Left lung (tissue), 4 donors: ENCODE measurements at regions not wholly inside any gene's neighbourhood (a gene's known extent, or its start where the extent isn't known, plus 50 kb on each side); places are given as distances from the start of the nearest gene placed in this dataset.

Experiments
- ATAC-seq: fragments of 200-7000 bp; cut with Tn5 transposase; one replicate; pipeline ENCODE4 v1.9.1; 2020; ENCODE audit warnings: moderate library complexity
- DNase-seq, 4 donors: peaks; one replicate each; pipeline ENCODE4 v3.0.0-alpha.2; 2013 to 2020
- H3K27ac ChIP-seq, 2 donors: fragments of 200-600 bp; sonication (generic) in 1 of 2; one replicate each; pipeline versions ENCODE4 v1.5.0 to v1.8.0; 2020 to 2021
- H3K27me3 ChIP-seq, 2 donors: fragments of 200-600 bp; sonication (generic) in 1 of 2; one replicate each; pipeline versions ENCODE4 v1.5.0 to v1.8.0; 2020 to 2021
- H3K36me3 ChIP-seq, 2 donors: fragments of 200-600 bp; sonication (generic) in 1 of 2; one replicate each; pipeline versions ENCODE4 v1.5.0 to v1.8.0; 2020 to 2021
- H3K4me1 ChIP-seq, 2 donors: fragments of 200-600 bp; one replicate each; pipeline ENCODE4 v1.8.0; 2021
- H3K4me3 ChIP-seq, 2 donors: fragments of 200-600 bp; sonication (generic) in 1 of 2; one replicate each; pipeline versions ENCODE4 v1.5.0 to v1.8.0; 2020 to 2021; ENCODE audit warnings: mild to moderate bottlenecking in 1 of 2
- H3K9me3 ChIP-seq, 2 donors: fragments of 200-600 bp; sonication (generic) in 1 of 2; one replicate each; pipeline versions ENCODE4 v1.5.0 to v1.8.0; 2020 to 2021
- intact Hi-C, 2 donors: fragments of 100-400 bp; cut with DNase I; formaldehyde crosslinking; loops; one replicate each; pipeline versions ENCODE4 v1.11.2 to v1.14.2; 2022
- TF ChIP-seq, protein P1 (sequence below), 2 donors: fragments of 200-600 bp; sonication (generic) in 1 of 2; IDR thresholded peaks; one replicate each; pipeline versions ENCODE4 v1.5.0 to v1.8.0; 2021; ENCODE audit warnings: antibody characterized with exemption in 2 of 2
- donor health status: DM: no; HTN: yes; CAD: no.
- donor health status: DM: no; HTN: no; CAD: no.

DNA sequence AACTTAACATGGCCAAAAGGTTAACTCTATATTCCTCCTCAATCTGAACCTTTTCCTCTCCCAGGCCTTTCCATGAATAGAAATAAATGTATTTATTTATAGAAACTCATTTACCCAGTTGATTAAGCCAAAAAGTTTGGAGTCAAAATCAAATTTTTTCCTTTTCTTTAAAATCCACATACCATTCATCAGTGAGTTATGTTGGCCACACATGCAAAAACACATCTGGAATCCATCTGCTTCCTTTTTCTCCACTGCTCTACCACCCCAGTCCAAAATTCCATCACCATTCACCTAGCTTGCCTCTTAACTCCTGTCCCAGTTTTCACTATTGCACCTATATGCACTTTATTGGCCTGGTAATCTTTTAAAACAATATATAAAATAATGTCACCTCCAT, 62.4 kb upstream of the TMEM200A start:
- H3K4me3 ChIP-seq: no peak overlapping the region
- no peaks in the 10 kb centered on the region for H3K27me3 ChIP-seq
- H3K27ac ChIP-seq: no peak overlapping the region
- no peaks in the 10 kb centered on the region for H3K9me3 ChIP-seq
- DNase-seq (no peak), ATAC-seq (no peak)
- intact Hi-C loops: no loop called here
- no peaks in the 10 kb centered on the region for H3K4me1 ChIP-seq
- no peaks in the 10 kb centered on the region for H3K36me3 ChIP-seq
- TF ChIP-seq, protein P1, sequence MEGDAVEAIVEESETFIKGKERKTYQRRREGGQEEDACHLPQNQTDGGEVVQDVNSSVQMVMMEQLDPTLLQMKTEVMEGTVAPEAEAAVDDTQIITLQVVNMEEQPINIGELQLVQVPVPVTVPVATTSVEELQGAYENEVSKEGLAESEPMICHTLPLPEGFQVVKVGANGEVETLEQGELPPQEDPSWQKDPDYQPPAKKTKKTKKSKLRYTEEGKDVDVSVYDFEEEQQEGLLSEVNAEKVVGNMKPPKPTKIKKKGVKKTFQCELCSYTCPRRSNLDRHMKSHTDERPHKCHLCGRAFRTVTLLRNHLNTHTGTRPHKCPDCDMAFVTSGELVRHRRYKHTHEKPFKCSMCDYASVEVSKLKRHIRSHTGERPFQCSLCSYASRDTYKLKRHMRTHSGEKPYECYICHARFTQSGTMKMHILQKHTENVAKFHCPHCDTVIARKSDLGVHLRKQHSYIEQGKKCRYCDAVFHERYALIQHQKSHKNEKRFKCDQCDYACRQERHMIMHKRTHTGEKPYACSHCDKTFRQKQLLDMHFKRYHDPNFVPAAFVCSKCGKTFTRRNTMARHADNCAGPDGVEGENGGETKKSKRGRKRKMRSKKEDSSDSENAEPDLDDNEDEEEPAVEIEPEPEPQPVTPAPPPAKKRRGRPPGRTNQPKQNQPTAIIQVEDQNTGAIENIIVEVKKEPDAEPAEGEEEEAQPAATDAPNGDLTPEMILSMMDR (IDR thresholded peaks at IDR 0.05): no peak

DNA sequence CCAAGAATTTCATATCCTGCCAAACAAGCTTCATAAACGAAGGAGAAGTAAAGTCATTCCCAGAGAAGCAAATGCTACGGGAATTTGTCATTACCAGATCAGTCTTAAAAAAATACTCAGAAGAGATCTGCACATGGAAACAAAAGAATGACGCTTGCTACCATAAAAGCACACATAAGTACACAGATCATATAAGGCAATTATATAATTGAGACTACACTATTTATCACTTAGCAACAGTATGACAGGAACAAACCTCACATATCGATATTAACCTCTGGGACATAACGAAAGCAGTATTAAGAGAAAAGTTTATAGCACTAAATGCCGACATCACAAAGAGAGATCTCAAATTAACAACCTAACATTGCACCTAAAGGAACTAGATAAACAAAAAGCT, 67.6 kb upstream of the TMEM200A start:
- Histone ChIP-seq H3K27ac (no peak overlapping the region), H3K9me3 (peaks cover 0 to 4% of the 10 kb centered on the region in 2 donors), H3K36me3 (no peaks in the 10 kb centered on the region), H3K27me3 (no peaks in the 10 kb centered on the region), H3K4me3 (no peak overlapping the region), H3K4me1 (no peaks in the 10 kb centered on the region)
- intact Hi-C loops: no loop called here
- TF ChIP-seq, protein P1 (IDR thresholded peaks at IDR 0.05): no peak
- no peak for DNase-seq
- no peak for ATAC-seq

- no peak overlapping the region for H3K4me3 ChIP-seq
- H3K4me1 ChIP-seq: no peaks in the 10 kb centered on the region
- H3K27me3 ChIP-seq: no peaks in the 10 kb centered on the region
- ATAC-seq (no peak), DNase-seq (no peak)
- H3K27ac ChIP-seq: no peak overlapping the region
- peaks cover 0 to 4% of the 10 kb centered on the region in 2 donors for H3K9me3 ChIP-seq
- TF ChIP-seq, protein P1 (IDR thresholded peaks at IDR 0.05): no peak
- intact Hi-C loops: no loop called here
- H3K36me3 ChIP-seq: no peaks in the 10 kb centered on the region
These were observed 69.0 kb upstream of the TMEM200A start for GRCh38 chr6:130296854-130297253.

- intact Hi-C loops: no loop called here
- ATAC-seq: peak; percentile 78
- Histone ChIP-seq H3K27me3 (no peaks in the 10 kb centered on the region), H3K27ac (no peak overlapping the region), H3K4me3 (no peak overlapping the region), H3K36me3 (no peaks in the 10 kb centered on the region), H3K9me3 (peaks cover 0 to 4% of the 10 kb centered on the region in 2 donors), H3K4me1 (no peaks in the 10 kb centered on the region)
- TF ChIP-seq, protein P1 (IDR thresholded peaks at IDR 0.05): peak; percentile 19 to 35
- DNase-seq: peak in 1 of 4 donors; percentile 20
These were observed 71.0 kb upstream of the SAMD3 start for GRCh38 chr6:130293800-130294199.

DNA sequence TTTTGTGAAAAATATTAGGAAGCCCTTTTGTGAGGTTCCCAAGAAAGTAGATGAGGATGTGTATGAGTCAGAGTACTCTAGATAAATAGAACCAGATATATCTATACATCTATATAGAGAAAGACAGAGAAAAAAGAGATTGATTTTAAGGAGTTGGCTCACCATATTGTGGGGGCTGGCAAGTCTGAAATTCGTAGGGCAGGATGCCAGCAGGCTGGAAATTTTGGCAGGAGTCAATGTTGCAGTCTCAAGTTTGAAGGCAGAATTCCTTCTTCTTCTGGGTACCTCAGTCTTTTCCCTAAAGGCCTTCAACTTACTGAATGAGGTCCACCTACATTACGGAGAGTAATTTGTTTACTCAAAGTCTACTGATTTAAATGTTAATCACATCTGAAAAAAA, 65.3 kb upstream of the SAMD3 start:
- H3K9me3 ChIP-seq: no peaks in the 10 kb centered on the region
- H3K36me3 ChIP-seq: no peaks in the 10 kb centered on the region
- no peaks in the 10 kb centered on the region for H3K27me3 ChIP-seq
- H3K4me3 ChIP-seq: no peak overlapping the region
- TF ChIP-seq, protein P1 (IDR thresholded peaks at IDR 0.05): no peak
- no peak for DNase-seq
- ATAC-seq: no peak
- intact Hi-C loops: no loop called here
- H3K27ac ChIP-seq: no peak overlapping the region
- H3K4me1 ChIP-seq: no peaks in the 10 kb centered on the region
